ENCODE measurements at regions not wholly inside any gene's neighbourhood (a gene's known extent, or its start where the extent isn't known, plus 50 kb on each side); places are given as distances from the start of the nearest gene placed in this dataset.

DNA sequence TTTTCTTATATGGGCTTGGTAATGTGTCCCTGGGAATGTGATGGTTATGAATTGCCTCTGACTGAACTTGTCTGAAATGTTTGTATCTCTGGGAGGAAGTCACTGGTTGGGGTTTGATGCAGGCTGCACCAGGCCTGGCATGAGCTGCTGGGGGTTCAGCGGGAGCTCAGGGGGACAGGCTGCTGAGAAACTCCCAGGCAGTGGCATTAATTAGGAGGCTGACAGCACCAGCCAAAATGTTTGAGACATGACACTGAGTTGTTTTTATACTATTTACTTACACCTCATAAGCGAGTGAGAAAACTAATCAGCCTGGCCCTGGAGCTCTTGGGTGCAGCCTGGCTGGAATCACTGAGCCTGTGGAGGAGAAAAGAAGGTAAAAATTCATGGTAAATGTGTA is 124.1 kb upstream of the SORCS3 start:
- TF ChIP-seq, protein P1, sequence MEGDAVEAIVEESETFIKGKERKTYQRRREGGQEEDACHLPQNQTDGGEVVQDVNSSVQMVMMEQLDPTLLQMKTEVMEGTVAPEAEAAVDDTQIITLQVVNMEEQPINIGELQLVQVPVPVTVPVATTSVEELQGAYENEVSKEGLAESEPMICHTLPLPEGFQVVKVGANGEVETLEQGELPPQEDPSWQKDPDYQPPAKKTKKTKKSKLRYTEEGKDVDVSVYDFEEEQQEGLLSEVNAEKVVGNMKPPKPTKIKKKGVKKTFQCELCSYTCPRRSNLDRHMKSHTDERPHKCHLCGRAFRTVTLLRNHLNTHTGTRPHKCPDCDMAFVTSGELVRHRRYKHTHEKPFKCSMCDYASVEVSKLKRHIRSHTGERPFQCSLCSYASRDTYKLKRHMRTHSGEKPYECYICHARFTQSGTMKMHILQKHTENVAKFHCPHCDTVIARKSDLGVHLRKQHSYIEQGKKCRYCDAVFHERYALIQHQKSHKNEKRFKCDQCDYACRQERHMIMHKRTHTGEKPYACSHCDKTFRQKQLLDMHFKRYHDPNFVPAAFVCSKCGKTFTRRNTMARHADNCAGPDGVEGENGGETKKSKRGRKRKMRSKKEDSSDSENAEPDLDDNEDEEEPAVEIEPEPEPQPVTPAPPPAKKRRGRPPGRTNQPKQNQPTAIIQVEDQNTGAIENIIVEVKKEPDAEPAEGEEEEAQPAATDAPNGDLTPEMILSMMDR (IDR thresholded peaks at IDR 0.05; ENCODE audit: control extremely low read depth in 1 of 3, insufficient read depth in 1 of 3, low read depth in 1 of 3, low read length in 3 of 3), result no peak
- TF ChIP-seq HDAC2 (IDR thresholded peaks at IDR 0.05; ENCODE audit: borderline replicate concordance in 1 of 2, low read depth in 2 of 2, low read length in 2 of 2) (no peak), SP4 (IDR thresholded peaks at IDR 0.05; ENCODE audit: low read length) (no peak), YY1 (IDR thresholded peaks at IDR 0.05; ENCODE audit: low read depth, low read length) (no peak), CEBPB (IDR thresholded peaks at IDR 0.05; ENCODE audit: low read depth, low read length) (no peak)
